22Rv1 (cell line): ENCODE measurements at regions not wholly inside any gene's neighbourhood (a gene's known extent, or its start where the extent isn't known, plus 50 kb on each side); places are given as distances from the start of the nearest gene placed in this dataset.

Source experiments
- ZFX ChIP-seq: fragments of 450-650 bp; IDR thresholded peaks from 2 replicates; pipeline ENCODE4 v1.6.1; 2017; ENCODE audit warnings: antibody characterized with exemption, borderline replicate concordance
- TF ChIP-seq, protein P1 (sequence below): fragments of 450-650 bp; IDR thresholded peaks from 2 replicates; pipeline ENCODE4 v1.5.1; 2017; ENCODE audit warnings: mild to moderate bottlenecking

DNA sequence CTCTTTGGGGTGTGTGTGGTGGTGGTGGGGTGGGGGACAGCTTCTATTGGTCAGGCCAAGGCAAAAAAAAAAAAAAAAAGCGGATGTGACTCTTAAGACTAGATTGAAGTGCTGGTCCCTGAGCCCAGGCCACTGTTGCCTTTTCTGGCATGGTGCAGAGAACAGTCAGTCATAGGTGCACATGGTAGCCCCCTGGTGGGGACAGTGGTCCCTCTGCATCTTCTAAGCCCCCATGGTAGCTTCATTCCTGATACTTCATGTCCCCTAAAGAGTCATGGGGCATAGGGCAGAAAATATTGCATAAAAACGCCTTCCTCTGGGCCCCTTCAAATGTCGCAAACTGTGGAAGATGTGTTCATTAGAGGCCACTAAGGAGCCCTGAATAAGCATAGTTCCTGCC lies 371.8 kb downstream of the NPHP4 start:
- TF ChIP-seq, protein P1, sequence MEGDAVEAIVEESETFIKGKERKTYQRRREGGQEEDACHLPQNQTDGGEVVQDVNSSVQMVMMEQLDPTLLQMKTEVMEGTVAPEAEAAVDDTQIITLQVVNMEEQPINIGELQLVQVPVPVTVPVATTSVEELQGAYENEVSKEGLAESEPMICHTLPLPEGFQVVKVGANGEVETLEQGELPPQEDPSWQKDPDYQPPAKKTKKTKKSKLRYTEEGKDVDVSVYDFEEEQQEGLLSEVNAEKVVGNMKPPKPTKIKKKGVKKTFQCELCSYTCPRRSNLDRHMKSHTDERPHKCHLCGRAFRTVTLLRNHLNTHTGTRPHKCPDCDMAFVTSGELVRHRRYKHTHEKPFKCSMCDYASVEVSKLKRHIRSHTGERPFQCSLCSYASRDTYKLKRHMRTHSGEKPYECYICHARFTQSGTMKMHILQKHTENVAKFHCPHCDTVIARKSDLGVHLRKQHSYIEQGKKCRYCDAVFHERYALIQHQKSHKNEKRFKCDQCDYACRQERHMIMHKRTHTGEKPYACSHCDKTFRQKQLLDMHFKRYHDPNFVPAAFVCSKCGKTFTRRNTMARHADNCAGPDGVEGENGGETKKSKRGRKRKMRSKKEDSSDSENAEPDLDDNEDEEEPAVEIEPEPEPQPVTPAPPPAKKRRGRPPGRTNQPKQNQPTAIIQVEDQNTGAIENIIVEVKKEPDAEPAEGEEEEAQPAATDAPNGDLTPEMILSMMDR = no peak
- no peak for TF ChIP-seq ZFX
